ENCODE measurements at regions not wholly inside any gene's neighbourhood (a gene's known extent, or its start where the extent isn't known, plus 50 kb on each side); places are given as distances from the start of the nearest gene placed in this dataset.
"Not testable (repeated sequence)": the region's sequence is repeated elsewhere in the genome, so short reads cannot be mapped to it uniquely, and the experiment has no call there.

DNA sequence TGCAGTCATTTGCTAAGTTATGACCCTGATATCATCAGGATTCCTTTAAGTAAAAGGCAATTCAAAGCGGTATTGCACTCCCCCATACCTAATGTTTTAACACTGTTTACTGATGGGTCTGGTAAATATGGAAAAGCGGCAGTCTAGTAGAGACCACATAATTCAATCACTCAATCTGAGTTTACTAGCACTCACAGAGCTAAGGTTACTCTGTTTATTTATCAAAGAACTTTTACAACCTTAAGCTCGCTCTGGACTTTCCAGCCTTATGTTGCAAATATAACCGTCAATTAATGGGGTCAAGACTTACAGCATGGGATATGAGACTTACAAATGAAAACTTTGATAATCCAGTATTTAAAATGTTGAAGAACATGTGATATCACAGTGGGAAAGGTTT, 124.5 kb upstream of the ZCCHC13 start:
- DNase-seq: no peak

DNA sequence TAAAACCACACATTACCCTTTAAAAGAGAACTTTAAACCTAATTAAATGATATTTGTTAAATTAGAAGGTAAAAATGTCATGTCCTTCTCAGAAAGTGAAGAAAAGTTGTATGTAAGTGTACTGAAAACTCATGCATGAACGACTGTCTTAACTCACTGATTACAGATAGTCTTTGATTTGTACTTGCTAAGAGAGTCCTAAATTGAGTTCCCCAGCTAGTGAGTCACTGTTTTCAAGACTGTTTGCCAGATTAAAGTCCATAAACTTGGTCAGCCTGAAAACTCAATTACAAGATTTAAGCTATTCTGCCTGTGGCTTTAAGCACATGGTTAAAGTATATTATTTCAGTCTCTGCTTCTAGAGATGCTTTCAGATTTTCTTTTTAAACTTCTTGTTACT, 124.9 kb upstream of the ZCCHC13 start:
- no peak for DNase-seq

DNA sequence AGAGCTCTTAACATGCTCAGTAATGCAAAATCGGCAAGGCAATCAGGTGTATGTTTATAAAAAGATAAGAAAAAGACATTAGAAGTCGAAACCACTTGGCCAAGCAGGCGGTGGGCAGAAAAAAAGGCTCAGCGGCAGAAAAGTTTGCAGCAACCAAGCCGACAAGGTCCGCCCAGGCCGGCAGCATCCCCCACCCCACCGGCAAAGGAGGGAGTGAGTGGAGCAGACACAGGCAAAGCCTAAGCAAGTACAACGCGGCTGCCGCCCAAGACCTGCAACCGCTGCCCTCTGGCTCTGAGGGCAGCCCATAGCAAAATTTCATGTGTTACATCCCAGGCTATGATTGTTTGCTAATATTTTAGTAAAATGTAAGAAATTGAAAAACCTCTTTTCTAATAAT, 125.4 kb upstream of the ZCCHC13 start:
- no peak for DNase-seq

DNA sequence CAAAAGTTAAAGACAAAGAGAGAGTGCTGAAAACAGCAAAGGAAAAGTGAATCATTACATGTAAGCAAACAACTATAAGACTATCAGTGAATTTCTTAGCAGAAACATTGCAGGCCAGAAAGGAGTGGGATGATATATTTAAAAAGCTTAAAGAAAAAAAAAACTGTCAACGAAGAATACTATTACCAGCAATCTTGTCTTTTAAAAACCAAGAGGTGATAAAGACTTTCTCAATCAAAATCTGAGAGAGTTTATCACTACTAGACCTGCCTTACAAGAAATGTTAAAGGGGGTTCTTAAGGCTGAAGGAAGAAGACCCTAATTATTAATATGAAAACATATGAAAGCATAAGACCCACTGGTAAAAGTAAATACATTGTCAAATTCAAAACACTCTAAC, 132.5 kb upstream of the ZCCHC13 start:
- no peak for DNase-seq

DNA sequence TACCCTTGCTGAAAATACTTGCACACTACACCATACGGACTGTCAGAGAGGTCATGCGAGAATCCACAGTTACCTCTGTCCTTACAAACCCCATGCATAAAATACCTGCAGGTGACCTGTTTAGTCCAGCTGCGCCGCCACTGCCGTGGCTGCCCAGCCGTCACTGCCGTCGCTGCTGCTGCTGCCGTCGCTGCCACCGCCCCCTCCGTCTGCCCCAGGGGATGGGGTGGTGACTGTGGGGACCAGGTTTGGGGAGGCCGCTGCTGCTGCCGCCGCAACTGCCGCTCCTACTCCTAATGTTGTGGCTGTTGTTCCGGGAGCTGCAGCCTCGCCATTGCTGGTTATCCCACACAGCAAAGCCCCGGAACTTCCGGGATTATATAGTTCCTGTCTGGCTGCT, 141.8 kb upstream of the ZCCHC13 start:
- no peak for DNase-seq

DNA sequence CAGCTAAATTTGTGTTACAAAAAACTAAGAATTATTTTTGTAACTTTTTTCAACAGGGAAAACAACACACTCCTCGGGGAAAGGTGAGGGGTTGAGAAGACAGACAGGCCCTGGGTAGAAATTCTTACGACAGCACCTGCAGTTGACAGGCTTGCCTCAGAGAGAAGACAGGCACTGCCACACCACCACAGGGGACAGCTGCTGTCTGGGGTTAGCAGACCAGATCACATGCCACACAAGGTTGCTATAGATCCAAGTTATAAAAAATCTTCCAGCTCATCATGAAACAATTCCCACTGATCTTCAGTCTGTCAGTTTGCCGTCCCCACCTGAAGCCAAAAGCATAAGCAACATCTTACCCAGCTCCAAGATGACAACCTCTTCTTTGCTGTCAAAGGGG, 143.2 kb upstream of the ZCCHC13 start:
- DNase-seq: no peak

DNA sequence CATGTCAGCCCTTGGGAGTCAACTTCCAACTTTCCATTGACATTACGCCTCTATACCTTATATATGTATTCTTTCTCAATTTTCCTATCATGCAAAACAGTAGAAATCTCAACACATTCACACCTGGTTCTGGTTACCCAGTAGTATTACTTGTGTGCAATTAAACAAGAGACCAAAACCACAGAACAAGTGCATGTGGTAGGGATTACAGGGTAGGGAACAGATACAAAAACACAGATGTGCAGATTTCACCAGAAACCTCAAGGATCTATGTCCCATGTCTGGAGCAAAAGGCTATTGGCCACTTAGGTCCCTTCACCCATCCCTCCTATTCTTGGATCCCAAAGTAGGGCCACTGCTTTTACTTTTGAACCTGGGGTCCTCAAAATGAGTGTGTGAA, 143.6 kb upstream of the ZCCHC13 start:
- DNase-seq: no peak

DNA sequence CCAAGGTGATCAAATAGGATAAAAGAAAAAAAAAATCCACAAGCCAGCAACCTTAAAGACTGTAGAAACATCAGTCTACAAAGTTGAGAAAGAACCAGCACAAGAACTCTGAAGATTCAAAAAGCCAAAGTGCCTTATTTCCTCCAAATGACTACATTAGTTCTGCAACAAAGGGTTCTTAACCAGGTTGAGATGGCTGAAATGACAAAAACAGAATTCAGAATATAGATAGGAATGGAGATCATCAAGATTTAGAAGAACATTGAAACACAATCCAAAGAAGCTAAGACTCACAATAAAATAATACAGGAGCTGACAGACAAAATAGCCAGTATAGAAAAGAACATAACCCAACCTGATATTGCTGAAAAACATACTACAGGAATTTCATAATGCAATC, 156.5 kb upstream of the ZCCHC13 start:
- DNase-seq: no peak

DNA sequence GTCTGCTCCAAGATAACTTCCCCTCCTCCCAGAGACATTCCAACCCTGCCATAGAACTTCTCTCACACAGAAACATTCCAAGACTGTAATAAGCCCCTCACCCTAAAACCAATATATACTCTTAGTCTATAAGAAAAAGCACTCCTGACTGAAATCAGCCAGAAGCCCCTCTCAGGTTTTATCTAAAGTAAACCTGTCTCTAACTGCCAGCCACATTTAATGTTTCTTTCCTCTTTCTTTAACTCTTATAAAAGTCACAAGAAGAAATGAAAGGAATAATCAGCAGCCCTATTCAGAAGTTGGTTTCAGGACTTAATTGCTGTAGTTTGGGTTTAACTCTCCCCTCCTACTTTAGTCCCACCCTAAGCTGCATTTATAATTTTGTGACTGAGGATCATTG, 165.0 kb upstream of the ZCCHC13 start:
- DNase-seq: no peak

DNA sequence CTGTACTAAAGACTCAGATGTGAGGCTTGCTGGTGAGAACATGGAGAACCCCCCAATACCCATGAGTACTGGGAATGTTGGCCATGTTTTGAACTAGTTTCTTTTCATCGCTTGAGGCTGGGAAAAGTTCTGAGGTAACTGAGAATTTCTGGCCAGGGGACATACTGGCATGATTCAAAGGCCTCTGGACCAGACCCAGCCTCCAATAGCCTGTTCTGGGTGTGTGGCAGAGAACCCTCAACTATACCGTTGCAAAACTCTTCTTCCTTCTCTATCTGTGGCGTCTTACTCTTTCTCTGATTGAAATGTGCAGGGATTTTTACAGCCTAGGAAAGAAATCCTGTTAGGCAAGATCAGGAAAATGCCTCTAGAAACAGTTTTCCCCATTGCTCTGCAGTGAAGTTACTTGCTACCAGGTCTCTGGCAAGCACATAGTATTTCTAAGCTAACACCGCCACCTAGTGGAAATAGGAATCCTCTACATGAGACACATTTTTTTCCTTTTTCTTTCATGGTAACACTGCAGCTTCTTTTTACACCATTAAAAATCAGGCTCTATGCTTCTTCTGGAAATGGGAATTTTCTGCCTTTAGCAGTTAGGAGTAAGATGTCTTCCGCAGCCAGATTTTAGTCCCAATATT, 170.7 kb upstream of the ZCCHC13 start:
- no peak for DNase-seq

DNA sequence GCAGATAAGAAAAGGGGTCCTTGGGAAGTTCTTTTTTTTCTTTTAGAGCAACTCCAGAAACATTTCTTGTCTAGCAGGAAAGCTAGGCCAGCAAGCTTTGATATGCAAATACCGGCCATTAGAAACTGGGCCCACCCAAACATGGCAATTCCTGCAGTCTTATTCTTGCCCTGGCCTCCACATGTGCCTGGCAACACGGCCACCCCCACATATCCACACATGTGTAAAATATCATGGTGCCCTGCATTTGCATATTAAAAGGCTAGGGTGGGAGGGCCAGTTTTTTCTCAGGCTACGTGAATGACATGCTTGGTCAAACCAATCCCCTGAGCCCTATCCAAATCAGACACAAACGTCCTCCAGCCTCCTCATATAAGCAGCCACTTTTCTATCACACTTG, 171.7 kb upstream of the ZCCHC13 start:
- DNase-seq: no peak

DNA sequence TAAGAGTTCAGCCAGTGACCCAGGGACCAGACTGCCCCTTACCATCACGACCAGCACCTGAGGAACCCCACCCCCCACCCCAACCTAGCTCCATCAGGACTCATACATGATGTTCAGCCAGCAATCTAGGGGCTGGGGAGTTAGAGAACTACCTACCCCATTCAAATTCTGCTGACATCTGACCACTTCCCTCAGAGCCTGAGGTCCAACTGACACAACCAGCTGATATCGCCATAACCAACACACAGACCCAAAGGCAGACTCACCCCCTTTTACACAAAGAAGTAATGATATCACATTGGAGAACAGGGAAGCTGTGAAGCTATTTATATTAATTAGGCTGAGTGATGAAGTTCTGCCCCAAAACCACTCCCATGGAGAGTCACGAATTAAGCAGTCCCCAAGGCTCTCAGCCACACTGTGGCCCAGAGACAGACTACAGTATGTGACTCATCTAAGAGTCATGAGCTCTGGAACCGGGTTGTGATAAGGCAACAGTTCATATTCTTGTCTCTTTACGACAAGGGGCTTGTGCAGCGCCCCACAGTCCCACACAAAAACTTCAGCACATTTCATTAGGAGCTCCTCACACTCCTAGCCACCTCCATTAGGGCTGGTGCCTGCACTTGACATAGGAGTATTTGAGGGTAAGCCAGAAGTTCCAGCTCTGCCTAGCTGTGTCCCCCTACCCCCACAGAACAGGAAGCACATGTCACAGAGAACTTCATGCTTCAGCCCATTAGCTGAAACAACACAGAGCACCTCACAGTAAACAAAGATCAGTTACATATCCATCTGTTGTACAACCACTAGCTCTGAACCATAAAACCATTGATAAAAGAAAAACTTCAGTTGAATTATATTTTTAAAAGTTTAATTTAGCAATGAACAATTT, 184.7 kb upstream of the ZCCHC13 start:
- no peak for DNase-seq

DNA sequence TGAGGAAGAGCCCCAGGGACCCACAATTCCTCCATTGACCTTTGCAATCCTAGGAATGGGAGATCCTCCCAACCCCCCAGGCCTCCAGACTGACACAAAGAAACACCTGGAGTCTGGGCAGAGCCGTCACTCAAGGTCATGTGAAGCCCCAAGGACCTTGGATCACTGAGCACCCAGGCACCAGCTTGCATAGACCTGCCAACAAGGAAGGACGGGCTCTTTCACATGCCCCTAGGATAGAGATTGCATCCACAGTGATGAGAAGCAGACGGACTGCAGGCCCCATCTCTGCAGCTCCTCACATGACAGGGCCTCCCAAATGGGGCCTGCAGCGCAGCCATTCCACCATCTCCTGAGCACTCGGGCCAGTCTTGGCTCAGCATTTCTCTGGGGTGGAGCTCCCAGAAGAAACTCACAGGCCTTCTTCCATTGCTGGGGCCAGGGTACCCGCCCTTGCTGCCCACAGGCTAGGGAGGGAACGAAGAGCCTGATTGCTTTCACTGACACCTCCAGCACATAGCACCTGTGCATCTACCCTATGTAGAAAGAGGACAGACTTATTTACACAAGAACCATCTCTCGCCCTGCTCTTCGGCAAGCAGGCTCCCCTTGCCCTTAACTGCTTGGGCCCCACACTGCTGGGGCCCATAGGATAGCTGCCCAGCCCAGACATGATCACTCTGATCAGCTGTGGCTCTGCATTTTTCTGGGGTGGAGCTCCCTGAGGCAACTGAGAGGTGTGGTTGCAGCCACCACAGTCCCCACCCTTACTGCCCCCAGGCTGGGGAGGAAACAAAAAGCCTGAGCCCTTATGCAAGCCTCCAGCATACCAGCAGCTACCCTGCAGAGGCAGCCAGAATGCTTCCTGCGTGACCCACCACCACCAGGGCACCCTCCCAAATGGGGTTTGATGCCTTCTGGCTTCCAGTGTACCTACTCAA, 185.7 kb upstream of the ZCCHC13 start:
- DNase-seq: no peak

DNA sequence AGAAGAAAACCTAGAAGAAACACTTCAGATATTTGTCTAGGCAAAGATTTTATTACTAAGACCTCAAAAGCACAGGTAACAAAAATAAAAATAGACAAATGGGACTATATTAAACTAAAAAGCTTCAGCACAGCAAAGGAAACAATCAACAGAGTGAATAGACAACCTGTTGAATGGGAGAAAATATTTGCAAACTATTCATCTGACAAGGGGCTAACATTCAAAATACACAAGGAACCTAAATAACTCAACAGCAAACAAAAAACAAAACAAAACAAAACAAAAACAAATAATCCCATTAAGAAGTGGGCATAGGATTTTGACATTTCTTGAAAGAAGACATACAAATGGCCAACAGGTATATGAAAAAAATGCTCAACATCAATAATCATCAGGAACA, 192.7 kb upstream of the ZCCHC13 start:
- DNase-seq: no peak

DNA sequence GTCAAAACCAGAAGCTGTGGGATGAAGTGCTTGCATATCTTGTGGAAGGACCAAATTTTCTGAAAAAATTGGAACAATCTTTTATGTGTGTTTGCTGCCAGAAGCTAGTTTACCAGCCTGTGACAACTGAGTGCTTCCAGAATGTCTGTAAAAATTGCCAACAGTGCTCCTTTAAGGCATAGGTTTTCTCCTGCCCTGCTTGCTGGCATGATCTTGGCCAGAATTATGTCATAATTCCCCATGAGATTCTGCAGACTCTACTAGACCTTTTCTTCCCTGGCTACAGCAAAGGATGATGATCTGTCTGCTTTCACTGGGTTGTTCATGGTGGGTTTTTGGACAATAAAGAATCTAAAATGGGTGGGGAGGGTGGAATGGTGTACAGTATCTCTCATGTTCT, 196.3 kb upstream of the ZCCHC13 start:
- no peak for DNase-seq

DNA sequence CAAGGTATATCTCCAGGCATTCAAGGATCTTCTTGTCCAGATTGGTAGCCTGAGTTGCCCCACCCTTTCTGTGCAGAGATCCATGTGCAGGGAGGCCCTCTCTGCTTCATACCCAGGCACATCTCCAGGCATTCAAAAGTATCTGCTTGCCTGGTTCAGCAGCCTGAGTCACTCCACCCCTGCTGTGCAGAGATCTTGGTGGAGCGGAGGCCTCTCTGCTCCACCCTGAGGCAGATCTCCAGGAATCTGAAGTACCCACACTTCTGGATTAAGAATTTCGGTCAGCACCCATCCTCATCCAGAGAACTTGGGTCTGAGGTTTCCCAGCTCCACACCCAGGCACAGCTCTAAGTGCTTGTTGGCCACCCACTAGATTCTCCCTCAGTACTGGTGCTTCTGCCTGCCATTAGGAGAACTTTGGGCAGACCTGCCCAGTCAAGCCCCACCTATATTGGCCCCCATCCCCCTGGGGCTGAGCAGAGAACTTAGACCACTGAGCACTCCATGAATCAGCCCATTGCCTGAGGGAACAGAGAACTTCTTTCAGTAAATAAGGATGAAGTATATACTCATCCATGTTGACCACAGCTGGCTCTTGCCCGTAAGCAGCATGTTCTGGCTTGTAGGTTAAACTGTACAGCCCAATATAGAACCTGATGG, 199.5 kb upstream of the ZCCHC13 start:
- no peak for DNase-seq

DNA sequence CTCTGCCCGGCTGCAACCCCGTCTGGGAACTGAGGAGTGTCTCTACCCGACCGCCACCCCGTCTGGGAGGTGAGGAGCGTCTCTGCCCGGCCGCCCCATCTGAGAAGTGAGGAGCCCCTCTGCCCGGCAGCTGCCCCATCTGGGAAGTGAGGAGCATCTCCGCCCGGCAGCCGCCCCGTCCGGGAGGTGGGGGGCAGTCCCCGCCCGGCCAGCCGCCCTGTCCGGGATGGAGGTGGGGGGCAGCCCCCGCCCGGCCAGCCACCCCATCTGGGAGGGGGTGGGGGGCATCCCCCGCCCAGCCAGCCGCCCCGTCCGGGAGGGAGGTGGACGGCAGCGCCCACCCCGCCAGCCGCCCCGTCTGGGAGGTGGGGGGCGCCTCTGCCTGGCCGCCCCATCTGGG, 205.6 kb upstream of the ZCCHC13 start:
- not testable (repeated sequence) for DNase-seq

DNA sequence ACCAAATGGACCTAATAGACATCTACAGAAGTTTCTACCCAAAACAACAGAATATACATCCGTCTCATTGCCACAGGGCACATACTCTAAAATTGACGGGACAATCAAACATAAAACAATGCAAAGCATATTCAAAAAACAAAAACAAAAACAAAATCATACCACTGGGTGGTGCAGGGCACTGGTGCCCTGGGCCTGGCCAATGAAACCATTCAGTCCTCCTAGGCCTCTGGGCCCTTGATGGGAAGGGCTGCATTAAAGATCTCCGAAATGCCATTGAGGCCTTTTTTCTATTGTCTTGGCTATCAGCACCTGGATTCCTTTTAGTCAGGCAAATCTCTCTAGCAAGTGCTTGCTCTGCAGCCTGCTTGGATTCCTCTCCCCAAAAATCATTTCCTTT, 213.9 kb upstream of the ZCCHC13 start:
- no peak for DNase-seq

DNA sequence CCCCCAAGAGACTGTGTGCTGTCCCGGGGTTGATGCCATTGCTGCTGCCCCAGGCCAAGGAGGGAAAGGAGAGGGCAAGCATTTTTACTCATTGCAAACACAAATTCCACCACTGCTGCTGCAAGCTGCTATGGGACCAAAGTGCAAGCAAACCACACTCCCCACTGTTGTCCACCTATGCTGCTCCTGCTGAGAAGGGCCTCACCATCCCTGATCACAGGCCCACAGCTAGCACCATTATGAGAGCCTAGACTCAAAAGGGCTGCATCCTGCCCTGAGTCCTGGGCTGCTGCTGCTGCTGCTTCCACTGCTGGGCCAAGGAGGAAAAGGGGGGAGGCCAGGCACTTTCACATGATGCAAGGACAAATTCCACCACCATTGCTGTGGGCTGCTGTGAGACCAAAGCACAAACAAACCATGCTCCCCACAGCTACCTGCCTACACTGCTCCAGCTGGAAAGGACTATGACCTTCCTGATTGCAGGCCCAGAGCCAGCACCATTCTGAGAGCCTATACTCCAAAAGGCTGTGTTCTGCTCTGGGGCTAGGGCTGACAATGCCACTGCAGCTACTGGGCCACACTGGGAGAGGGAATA, 218.2 kb upstream of the ZCCHC13 start:
- DNase-seq: no peak

DNA sequence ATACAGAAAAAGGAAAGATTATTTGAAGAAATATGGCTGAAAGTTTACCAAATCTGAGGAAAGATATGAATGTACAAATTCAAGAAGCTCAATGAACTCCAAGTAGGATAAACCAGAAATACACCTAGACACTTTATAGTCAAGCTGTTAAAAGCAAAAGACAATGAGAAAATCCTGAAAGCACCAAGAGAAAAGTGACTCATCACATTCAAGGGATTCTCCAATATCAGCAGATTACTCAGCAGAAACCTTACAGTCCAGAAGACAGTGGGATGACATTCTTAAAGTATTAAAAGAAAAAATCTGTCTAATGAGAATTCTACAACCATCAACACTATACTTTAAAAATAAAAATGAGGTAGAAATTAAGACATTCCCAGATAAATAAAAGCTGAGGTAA, 223.8 kb upstream of the ZCCHC13 start:
- DNase-seq: no peak

DNA sequence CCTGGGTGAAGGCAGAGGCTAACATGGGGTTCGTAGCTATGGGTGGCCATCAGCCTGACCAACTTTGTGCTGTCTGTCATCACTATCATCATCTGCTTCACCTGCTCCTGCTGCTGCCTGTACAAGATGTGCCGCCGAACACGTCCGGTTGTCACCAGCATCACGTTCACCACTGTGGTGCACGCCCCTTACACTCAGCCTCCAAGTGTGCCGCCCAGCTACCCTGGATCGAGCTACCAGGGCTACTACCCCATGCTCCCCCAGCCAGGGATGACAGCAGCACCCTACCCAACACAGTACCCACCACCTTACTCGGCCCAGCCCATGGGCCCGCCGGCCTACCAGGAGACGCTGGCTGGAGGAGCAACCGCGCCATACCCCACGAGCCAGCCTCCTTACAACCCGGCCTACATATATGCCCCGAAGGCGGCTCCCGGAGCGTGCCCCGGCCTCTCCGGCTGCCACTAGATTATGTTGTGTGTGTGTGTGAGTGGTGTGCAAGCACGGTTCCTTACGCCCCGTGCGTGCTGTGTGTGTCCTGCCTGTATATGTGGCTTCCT, 213.4 kb upstream of the XIST start:
- DNase-seq: no peak
